CD14-positive monocyte (primary cell): ENCODE measurements at regions not wholly inside any gene's neighbourhood (a gene's known extent, or its start where the extent isn't known, plus 50 kb on each side); places are given as distances from the start of the nearest gene placed in this dataset.

Source experiments
- DNase-seq, 3 donors: peaks; one replicate each; pipeline ENCODE4 v3.0.0-alpha.2; 2011 to 2022
- H2AFZ ChIP-seq: 2 replicates; pipeline ENCODE4 v1.6.0; 2012; ENCODE audit warnings: mild to moderate bottlenecking, low read depth, low read length, inconsistent platforms; ENCODE audit not compliant: insufficient read depth, poor library complexity, severe bottlenecking
- H3K27ac ChIP-seq, 2 donors: 1 replicate in 1 of 2; 2 replicates in 1 of 2; pipeline ENCODE4 v1.5.1; 2012 to 2013; ENCODE audit warnings: low read length in 2 of 2, control low read depth in 1 of 2, inconsistent platforms in 1 of 2, low read depth in 1 of 2, mild to moderate bottlenecking in 1 of 2
- H3K27me3 ChIP-seq, 2 donors: one replicate each; pipeline versions ENCODE4 v1.6.0 to v1.6.1; 2011 to 2013; ENCODE audit warnings: low read length in 2 of 2; ENCODE audit not compliant: control insufficient read depth in 2 of 2, insufficient read depth in 2 of 2
- H3K36me3 ChIP-seq, 2 donors: replicated peaks in 1 of 2; 1 replicate in 1 of 2; 2 replicates in 1 of 2; pipeline versions ENCODE4 v1.5.1 to v1.6.1; 2012 to 2013; ENCODE audit warnings: low read length in 2 of 2, control low read depth in 1 of 2, inconsistent platforms in 1 of 2, mild to moderate bottlenecking in 1 of 2; ENCODE audit not compliant: insufficient read depth in 2 of 2, control insufficient read depth in 1 of 2
- H3K4me1 ChIP-seq, 2 donors: 1 replicate in 1 of 2; 2 replicates in 1 of 2; pipeline versions ENCODE4 v1.5.1 to v1.6.1; 2012 to 2013; ENCODE audit warnings: low read length in 2 of 2, control low read depth in 1 of 2, inconsistent platforms in 1 of 2, mild to moderate bottlenecking in 1 of 2, moderate library complexity in 1 of 2; ENCODE audit not compliant: insufficient read depth in 2 of 2, control insufficient read depth in 1 of 2
- H3K4me2 ChIP-seq: replicated peaks from 2 replicates; pipeline ENCODE3; 2012; ENCODE audit warnings: low read length, moderate library complexity, mild to moderate bottlenecking; ENCODE audit not compliant: poor library complexity, severe bottlenecking; ENCODE audit errors: extremely low read depth
- H3K4me3 ChIP-seq, 3 experiments: fragments of 200-600 bp in 1 of 3; sonication (generic) in 1 of 3; replicated peaks in 1 of 3; 1 replicate in 2 of 3; 2 replicates in 1 of 3; pipeline ENCODE4 v1.5.1; 2011 to 2013; ENCODE audit warnings: low read length in 3 of 3, mild to moderate bottlenecking in 3 of 3, control low read depth in 2 of 3, low read depth in 2 of 3, inconsistent platforms in 1 of 3, moderate library complexity in 1 of 3
- H3K79me2 ChIP-seq: 2 replicates; pipeline ENCODE4 v1.6.0; 2012; ENCODE audit warnings: mild to moderate bottlenecking, control low read depth, inconsistent platforms, low read length, moderate library complexity; ENCODE audit not compliant: insufficient read depth
- H3K9ac ChIP-seq: 2 replicates; pipeline ENCODE4 v1.6.0; 2017; ENCODE audit warnings: low read length, mild to moderate bottlenecking; ENCODE audit not compliant: insufficient read depth, poor library complexity, severe bottlenecking
- H3K9me3 ChIP-seq, 2 donors: replicated peaks in 1 of 2; 1 replicate in 1 of 2; 2 replicates in 1 of 2; pipeline versions ENCODE4 v1.5.1 to v1.6.1; 2012 to 2013; ENCODE audit warnings: low read length in 2 of 2, control low read depth in 1 of 2; ENCODE audit not compliant: control insufficient read depth in 1 of 2, insufficient read depth in 1 of 2
- H4K20me1 ChIP-seq: 2 replicates; pipeline ENCODE4 v1.6.0; 2012; ENCODE audit warnings: mild to moderate bottlenecking, low read length, control low read depth, moderate library complexity; ENCODE audit not compliant: insufficient read depth
- H3K27ac Mint-ChIP-seq, 7 donors: one replicate each; pipeline ENCODE4 v1.8.0; 2020; ENCODE audit warnings: mild to moderate bottlenecking in 7 of 7, mixed read lengths in 7 of 7, moderate library complexity in 6 of 7, inconsistent platforms in 2 of 7
- H3K27me3 Mint-ChIP-seq, 3 donors: one replicate each; pipeline ENCODE4 v1.8.0; 2021 to 2022; ENCODE audit warnings: low read depth in 3 of 3, mild to moderate bottlenecking in 3 of 3, mixed read lengths in 3 of 3, moderate library complexity in 3 of 3, inconsistent platforms in 1 of 3
- H3K36me3 Mint-ChIP-seq, 2 donors: one replicate each; pipeline ENCODE4 v1.8.0; 2020; ENCODE audit warnings: mixed read lengths in 2 of 2, inconsistent platforms in 1 of 2, mild to moderate bottlenecking in 1 of 2
- H3K4me1 Mint-ChIP-seq: one replicate; pipeline ENCODE4 v1.8.0; 2020; ENCODE audit warnings: mild to moderate bottlenecking, mixed read lengths
- H3K4me3 Mint-ChIP-seq, 2 donors: one replicate each; pipeline ENCODE4 v1.8.0; 2020; ENCODE audit warnings: mild to moderate bottlenecking in 2 of 2, mixed read lengths in 2 of 2, moderate library complexity in 1 of 2
- H3K9me3 Mint-ChIP-seq, 7 donors: one replicate each; pipeline ENCODE4 v1.8.0; 2020 to 2022; ENCODE audit warnings: mixed read lengths in 7 of 7, mild to moderate bottlenecking in 6 of 7, moderate library complexity in 6 of 7, inconsistent platforms in 2 of 7
- CTCF ChIP-seq: fragments of 200-600 bp; IDR thresholded peaks from one replicate; pipeline ENCODE4 v1.8.0; 2022; ENCODE audit warnings: antibody characterized with exemption, mild to moderate bottlenecking
- WGBS: methylation state at CpG from one replicate; pipeline ENCODE4 v1.1.5; 2013; ENCODE audit warnings: missing lambda C conversion rate; ENCODE audit not compliant: insufficient coverage; 5-methylcytosine and 5-hydroxymethylcytosine counted together
- intact Hi-C, 2 donors: fragments of 100-400 bp; cut with micrococcal nuclease; formaldehyde crosslinking; loops; one replicate each; pipeline versions ENCODE4 v1.15.0 to v1.15.1; 2023

DNA sequence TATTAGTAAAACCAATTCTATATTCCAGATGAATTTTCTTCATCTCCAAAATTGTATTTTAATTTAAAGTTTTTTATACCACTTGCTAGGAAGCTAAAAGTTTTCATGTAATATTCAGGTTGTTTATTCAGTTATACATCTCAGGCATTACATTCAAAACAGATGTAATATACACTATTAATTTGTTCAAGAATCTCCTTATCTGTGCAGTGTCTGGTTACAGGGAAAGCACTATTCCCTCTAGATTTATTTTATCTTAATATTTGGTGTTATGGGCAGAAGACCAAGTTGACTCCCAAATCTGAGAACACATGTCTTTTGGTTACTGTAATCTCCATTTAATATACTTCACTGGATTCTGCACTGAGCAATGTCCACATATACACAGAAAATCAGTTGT is 953.4 kb downstream of the ANKRD7 start:
- Mint-ChIP-seq H3K4me3 (no peak overlapping the region), H3K27me3 (peaks cover 0 to 2% (median 0%) of the 10 kb centered on the region in 3 donors), H3K9me3 (no peaks in the 10 kb centered on the region), H3K4me1 (no peaks in the 10 kb centered on the region), H3K27ac (no peak overlapping the region), H3K36me3 (no peaks in the 10 kb centered on the region)
- no peaks in the 10 kb centered on the region for H3K79me2 ChIP-seq
- H3K9me3 ChIP-seq, result no peaks in the 10 kb centered on the region
- no peak overlapping the region for H3K4me3 ChIP-seq
- no peak for DNase-seq
- TF ChIP-seq CTCF, result no peak
- intact Hi-C loops, result loop anchor here in 1 of 2 donors (10.0 kb wide), 1 partner anchor 923 kb away; no protein-coding TSS in a partner anchor
- H3K9ac ChIP-seq, result no peak overlapping the region
- no peak overlapping the region for H2AFZ ChIP-seq
- H3K4me2 ChIP-seq, result no peak overlapping the region
- H3K4me1 ChIP-seq, result no peaks in the 10 kb centered on the region
- H3K36me3 ChIP-seq, result no peaks in the 10 kb centered on the region
- no peaks in the 10 kb centered on the region for H3K27me3 ChIP-seq
- H3K27ac ChIP-seq, result no peak overlapping the region
- no peaks in the 10 kb centered on the region for H4K20me1 ChIP-seq

- Histone ChIP-seq H3K27ac (no peak overlapping the region), H3K36me3 (no peaks in the 10 kb centered on the region), H4K20me1 (no peaks in the 10 kb centered on the region), H3K9me3 (peaks cover 0 to 3% of the 10 kb centered on the region in 2 donors), H3K9ac (no peak overlapping the region), H3K4me1 (no peaks in the 10 kb centered on the region), H3K4me2 (no peak overlapping the region), H2AFZ (no peak overlapping the region), H3K79me2 (no peaks in the 10 kb centered on the region), H3K4me3 (no peak overlapping the region), H3K27me3 (no peaks in the 10 kb centered on the region)
- no peak for TF ChIP-seq CTCF
- peaks cover 0 to 8% (median 0%) of the 10 kb centered on the region in 7 donors for H3K9me3 Mint-ChIP-seq
- peak overlapping the region in 1 of 7 donors; percentile 27 for H3K27ac Mint-ChIP-seq
- no peak for DNase-seq
- intact Hi-C loops, result loop anchor here in 1 of 2 donors (10.0 kb wide), 1 partner anchor 929 kb away; no protein-coding TSS in a partner anchor
- no peaks in the 10 kb centered on the region for H3K4me1 Mint-ChIP-seq
- 90% methylated on average over 4 of the region's 4 CpGs for WGBS
- no peak overlapping the region for H3K4me3 Mint-ChIP-seq
- peaks cover 0 to 2% (median 1%) of the 10 kb centered on the region in 3 donors for H3K27me3 Mint-ChIP-seq
- no peaks in the 10 kb centered on the region for H3K36me3 Mint-ChIP-seq
Measured at GRCh38 chr7:119184124-119184788, 959.8 kb downstream of the ANKRD7 start.
